Mesothelial cell of epicardium (in vitro differentiated cells): ENCODE measurements at regions not wholly inside any gene's neighbourhood (a gene's known extent, or its start where the extent isn't known, plus 50 kb on each side); places are given as distances from the start of the nearest gene placed in this dataset.
"Not testable (repeated sequence)": the region's sequence is repeated elsewhere in the genome, so short reads cannot be mapped to it uniquely, and the experiment has no call there.

Experiments used
- DNase-seq, 2 experiments: peaks; one replicate each; pipeline ENCODE4 v3.0.0; 2021; ENCODE audit warnings: low spot score in 2 of 2; ENCODE audit not compliant: unreplicated experiment in 2 of 2
- H3K27ac Mint-ChIP-seq: 2 replicates; pipeline ENCODE4 v1.8.0; 2021; ENCODE audit warnings: mixed read lengths
- H3K27me3 Mint-ChIP-seq: 2 replicates; pipeline ENCODE4 v1.8.0; 2021; ENCODE audit warnings: low read depth, mixed read lengths
- H3K36me3 Mint-ChIP-seq: 2 replicates; pipeline ENCODE4 v1.8.0; 2021; ENCODE audit warnings: mixed read lengths
- H3K4me1 Mint-ChIP-seq: 2 replicates; pipeline ENCODE4 v1.8.0; 2021; ENCODE audit warnings: mixed read lengths
- H3K4me3 Mint-ChIP-seq: 2 replicates; pipeline ENCODE4 v1.8.0; 2021; ENCODE audit warnings: mild to moderate bottlenecking, moderate library complexity, mixed read lengths
- H3K9me3 Mint-ChIP-seq: 2 replicates; pipeline ENCODE4 v1.8.0; 2021; ENCODE audit warnings: mixed read lengths
- CTCF ChIP-seq: fragments of 200-600 bp; sonication (generic); IDR thresholded peaks from one replicate; pipeline ENCODE4 v1.5.0; 2021; ENCODE audit warnings: antibody characterized with exemption; ENCODE audit not compliant: unreplicated experiment

GRCh38 chr1:229133151-229133550, 137.8 kb upstream of the RAB4A start:
- peaks cover 4% of the 10 kb centered on the region for H3K4me1 Mint-ChIP-seq
- no peak overlapping the region for H3K27ac Mint-ChIP-seq
- peaks cover 21% of the 10 kb centered on the region for H3K9me3 Mint-ChIP-seq
- peaks cover 5% of the 10 kb centered on the region for H3K36me3 Mint-ChIP-seq
- no peaks in the 10 kb centered on the region for H3K27me3 Mint-ChIP-seq
- no peak overlapping the region for H3K4me3 Mint-ChIP-seq
- TF ChIP-seq CTCF = no peak
- DNase-seq = no peak

GRCh38 chr1:229133811-229134210, 137.1 kb upstream of the RAB4A start:
- no peak for DNase-seq
- Mint-ChIP-seq H3K9me3 (peaks cover 21% of the 10 kb centered on the region), H3K27ac (no peak overlapping the region), H3K4me3 (no peak overlapping the region), H3K4me1 (peaks cover 6% of the 10 kb centered on the region), H3K36me3 (peaks cover 5% of the 10 kb centered on the region), H3K27me3 (no peaks in the 10 kb centered on the region)
- TF ChIP-seq CTCF = no peak

- not testable (repeated sequence) for H3K4me3 Mint-ChIP-seq, DNase-seq, H3K4me1 Mint-ChIP-seq, H3K27ac Mint-ChIP-seq, H3K36me3 Mint-ChIP-seq, H3K27me3 Mint-ChIP-seq
- H3K9me3 Mint-ChIP-seq = peaks cover 21% of the 10 kb centered on the region
Observed at GRCh38 chr1:229134381-229135217, 136.3 kb upstream of the RAB4A start.

GRCh38 chr1:229135773-229136172, 135.1 kb upstream of the RAB4A start:
- DNase-seq = no peak
- Mint-ChIP-seq H3K4me3 (no peak overlapping the region), H3K27ac (no peak overlapping the region), H3K9me3 (peaks cover 21% of the 10 kb centered on the region), H3K36me3 (peaks cover 5% of the 10 kb centered on the region), H3K4me1 (peaks cover 6% of the 10 kb centered on the region), H3K27me3 (no peaks in the 10 kb centered on the region)
- TF ChIP-seq CTCF = no peak

- Mint-ChIP-seq H3K4me1 (peaks cover 7% of the 10 kb centered on the region), H3K9me3 (peaks cover 21% of the 10 kb centered on the region), H3K27ac (no peak overlapping the region), H3K27me3 (no peaks in the 10 kb centered on the region), H3K4me3 (no peak overlapping the region), H3K36me3 (peaks cover 5% of the 10 kb centered on the region)
- DNase-seq = no peak
- no peak for TF ChIP-seq CTCF
Observed at GRCh38 chr1:229136822-229137221, 134.1 kb upstream of the RAB4A start.

GRCh38 chr1:229137271-229137670, 133.6 kb upstream of the RAB4A start:
- Mint-ChIP-seq H3K27me3 (no peaks in the 10 kb centered on the region), H3K4me3 (no peak overlapping the region), H3K4me1 (peaks cover 8% of the 10 kb centered on the region), H3K36me3 (peaks cover 5% of the 10 kb centered on the region), H3K9me3 (peaks cover 21% of the 10 kb centered on the region), H3K27ac (no peak overlapping the region)
- TF ChIP-seq CTCF = no peak
- DNase-seq = no peak
